H1 (cell line): ENCODE measurements at regions not wholly inside any gene's neighbourhood (a gene's known extent, or its start where the extent isn't known, plus 50 kb on each side); places are given as distances from the start of the nearest gene placed in this dataset.

Source experiments
- CREB1 ChIP-seq: IDR thresholded peaks from 2 replicates; pipeline ENCODE4 v1.6.1; 2012; ENCODE audit warnings: inconsistent platforms
- CTCF ChIP-seq, 3 experiments: IDR thresholded peaks; 1 replicate in 2 of 3; 2 replicates in 1 of 3; pipeline versions ENCODE4 v1.5.1 to v1.6.1; 2011; ENCODE audit warnings: low read length in 3 of 3, mild to moderate bottlenecking in 3 of 3, inconsistent platforms in 2 of 3, low read depth in 1 of 3, moderate library complexity in 1 of 3; ENCODE audit not compliant: insufficient read depth in 1 of 3; ENCODE audit errors: control extremely low read depth in 1 of 3
- EP300 ChIP-seq, 2 experiments: IDR thresholded peaks; 1 replicate in 1 of 2; 2 replicates in 1 of 2; pipeline ENCODE4 v1.6.1; 2011 to 2012; ENCODE audit warnings: low read depth in 2 of 2, low read length in 2 of 2, mild to moderate bottlenecking in 2 of 2, borderline replicate concordance in 1 of 2, inconsistent platforms in 1 of 2, moderate library complexity in 1 of 2
- EZH2 ChIP-seq: fragments of 200-600 bp; sonication (generic); IDR thresholded peaks from 2 replicates; pipeline ENCODE4 v1.7.1; 2012; ENCODE audit warnings: low read depth, mild to moderate bottlenecking, moderate library complexity, low read length, inconsistent platforms; ENCODE audit not compliant: severe bottlenecking
- JUND ChIP-seq: IDR thresholded peaks from 2 replicates; pipeline ENCODE4 v1.6.1; 2011; ENCODE audit warnings: mild to moderate bottlenecking, improper control_type of control experiment, low read length
- NRF1 ChIP-seq: IDR thresholded peaks from 2 replicates; pipeline ENCODE4 v1.6.1; 2011; ENCODE audit warnings: mild to moderate bottlenecking, low read depth, low read length, improper control_type of control experiment
- POLR2AphosphoS5 ChIP-seq: IDR thresholded peaks from 2 replicates; pipeline ENCODE4 v1.6.1; 2011; ENCODE audit warnings: low read depth, low read length
- RFX5 ChIP-seq: IDR thresholded peaks from 2 replicates; pipeline ENCODE4 v1.6.1; 2011; ENCODE audit warnings: low read depth, low read length, improper control_type of control experiment, borderline replicate concordance
- SIX5 ChIP-seq: IDR thresholded peaks from 2 replicates; pipeline ENCODE4 v1.6.1; 2011; ENCODE audit warnings: mild to moderate bottlenecking, low read depth, low read length
- SP2 ChIP-seq: IDR thresholded peaks from 2 replicates; pipeline ENCODE4 v1.6.1; 2012; ENCODE audit warnings: mild to moderate bottlenecking, low read length, inconsistent platforms
- SP4 ChIP-seq: IDR thresholded peaks from 2 replicates; pipeline ENCODE4 v1.6.1; 2012; ENCODE audit warnings: low read length, inconsistent platforms

- TF ChIP-seq POLR2AphosphoS5 (no peak), CTCF (IDR thresholded peaks at IDR 0.05; ENCODE audit: control extremely low read depth in 1 of 3, insufficient read depth in 1 of 3, low read depth in 1 of 3, low read length in 3 of 3) (no peak), EZH2 (no peak), CREB1 (no peak), RFX5 (no peak), SIX5 (no peak), EP300 (IDR thresholded peaks at IDR 0.05; ENCODE audit: borderline replicate concordance in 1 of 2, low read depth in 2 of 2, low read length in 2 of 2) (no peak), JUND (no peak), SP4 (no peak), NRF1 (no peak), SP2 (no peak)
Observed at GRCh38 chr3:81154611-81155143, 606.8 kb downstream of the GBE1 start.
